VCaP (cell line): ENCODE measurements at regions not wholly inside any gene's neighbourhood (a gene's known extent, or its start where the extent isn't known, plus 50 kb on each side); places are given as distances from the start of the nearest gene placed in this dataset.

Source experiments
- H3K27ac ChIP-seq: fragments of 450-650 bp; 2 replicates; pipeline ENCODE4 v1.5.1; 2017
- TF ChIP-seq, protein P1 (sequence below): fragments of 450-650 bp; conservative IDR thresholded peaks from 2 replicates; pipeline ENCODE4 v1.5.1; 2017; ENCODE audit warnings: mild to moderate bottlenecking, moderate library complexity

DNA sequence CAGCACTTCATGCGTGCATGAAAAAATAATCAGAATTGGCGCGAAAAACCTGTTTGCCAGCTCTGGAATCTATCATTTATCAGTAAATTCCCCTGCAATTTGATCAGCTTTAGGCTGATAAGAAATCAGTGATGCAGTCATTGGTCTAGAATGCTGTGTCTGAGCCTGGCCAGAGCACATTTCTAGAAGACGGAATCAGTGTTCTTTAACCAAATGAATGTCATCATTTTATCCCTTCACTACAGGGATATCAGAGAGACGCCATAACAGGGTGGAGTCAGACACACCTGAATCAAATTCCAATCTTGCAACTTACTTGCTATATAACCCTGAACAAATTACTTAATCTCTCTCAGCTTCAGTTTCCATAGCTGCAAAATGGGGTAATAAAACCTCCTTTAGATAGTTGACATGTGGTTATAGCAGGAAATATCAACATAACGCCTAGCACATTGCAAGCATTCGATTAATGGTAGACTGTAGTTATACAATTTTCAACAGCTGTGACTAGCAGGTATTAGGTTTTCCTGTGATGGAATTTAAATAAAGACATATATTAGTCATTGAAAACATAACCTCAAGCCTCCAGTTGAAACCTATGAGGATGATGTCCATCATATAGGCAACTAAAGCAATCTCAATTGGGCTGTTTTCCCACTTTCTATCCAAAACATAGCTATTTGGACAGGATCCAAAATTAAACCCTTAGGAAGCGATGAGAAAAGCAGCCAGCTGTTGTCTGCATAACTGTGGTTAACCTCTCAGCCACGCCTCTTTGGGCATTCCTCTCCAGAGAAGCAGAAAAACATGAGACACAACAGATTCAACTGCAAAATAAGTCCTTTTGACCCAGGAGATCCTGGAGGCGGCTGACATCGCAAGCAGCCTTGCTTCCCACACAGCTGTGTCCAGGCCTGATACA, 51.6 kb upstream of the UBL3 start:
- no peak overlapping the region for H3K27ac ChIP-seq
- TF ChIP-seq, protein P1, sequence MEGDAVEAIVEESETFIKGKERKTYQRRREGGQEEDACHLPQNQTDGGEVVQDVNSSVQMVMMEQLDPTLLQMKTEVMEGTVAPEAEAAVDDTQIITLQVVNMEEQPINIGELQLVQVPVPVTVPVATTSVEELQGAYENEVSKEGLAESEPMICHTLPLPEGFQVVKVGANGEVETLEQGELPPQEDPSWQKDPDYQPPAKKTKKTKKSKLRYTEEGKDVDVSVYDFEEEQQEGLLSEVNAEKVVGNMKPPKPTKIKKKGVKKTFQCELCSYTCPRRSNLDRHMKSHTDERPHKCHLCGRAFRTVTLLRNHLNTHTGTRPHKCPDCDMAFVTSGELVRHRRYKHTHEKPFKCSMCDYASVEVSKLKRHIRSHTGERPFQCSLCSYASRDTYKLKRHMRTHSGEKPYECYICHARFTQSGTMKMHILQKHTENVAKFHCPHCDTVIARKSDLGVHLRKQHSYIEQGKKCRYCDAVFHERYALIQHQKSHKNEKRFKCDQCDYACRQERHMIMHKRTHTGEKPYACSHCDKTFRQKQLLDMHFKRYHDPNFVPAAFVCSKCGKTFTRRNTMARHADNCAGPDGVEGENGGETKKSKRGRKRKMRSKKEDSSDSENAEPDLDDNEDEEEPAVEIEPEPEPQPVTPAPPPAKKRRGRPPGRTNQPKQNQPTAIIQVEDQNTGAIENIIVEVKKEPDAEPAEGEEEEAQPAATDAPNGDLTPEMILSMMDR: no peak
